ENCODE measurements at regions not wholly inside any gene's neighbourhood (a gene's known extent, or its start where the extent isn't known, plus 50 kb on each side); places are given as distances from the start of the nearest gene placed in this dataset.

DNA sequence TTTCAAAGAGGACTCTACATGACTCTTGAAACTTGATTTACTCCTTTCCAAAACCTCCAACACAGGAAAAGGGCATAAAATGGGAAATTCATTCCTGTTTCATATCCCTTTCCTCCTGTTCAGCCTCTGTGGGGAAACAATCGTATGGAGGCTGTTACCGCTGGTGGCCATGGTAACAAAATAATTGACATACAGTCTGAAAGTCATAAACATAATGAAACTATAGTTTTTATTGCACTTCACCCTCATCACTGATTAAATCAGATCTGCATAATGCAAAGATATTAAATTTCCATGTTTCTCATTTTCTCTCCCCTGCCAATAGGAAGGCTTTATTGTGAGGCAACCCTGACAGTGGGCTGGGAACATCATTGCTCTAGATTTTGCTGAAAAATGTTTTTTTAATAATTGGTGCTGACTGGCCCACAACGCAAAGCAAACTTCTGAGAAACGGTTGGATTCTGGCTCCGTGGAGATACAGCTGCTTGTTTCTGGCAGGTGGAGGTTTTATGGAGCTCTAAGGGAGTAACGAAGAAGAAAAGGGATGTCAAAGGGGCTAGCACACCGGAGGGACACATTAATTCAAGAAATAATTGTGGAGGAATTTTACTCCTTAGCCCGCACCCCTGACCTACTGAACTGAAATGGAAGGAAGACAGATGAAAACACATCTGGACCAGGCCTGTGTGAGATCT lies 154.2 kb upstream of the SHISA6 start:
- Histone ChIP-seq H3K36me3 (ENCODE audit: control insufficient read depth in 4 of 4, insufficient read depth in 4 of 4, low read length in 4 of 4) (no peaks in the 10 kb centered on the region), H3K4me1 (ENCODE audit: control insufficient read depth in 5 of 5, insufficient read depth in 5 of 5, low read length in 5 of 5) (no peaks in the 10 kb centered on the region), H3K27me3 (ENCODE audit: control insufficient read depth in 3 of 3, insufficient read depth in 3 of 3, low read length in 2 of 3) (no peaks in the 10 kb centered on the region), H3K9ac (ENCODE audit: insufficient read depth in 1 of 2, low read length in 2 of 2) (no peak overlapping the region), H3K27ac (ENCODE audit: low read depth in 1 of 2, low read length in 1 of 2) (no peak overlapping the region), H3K9me3 (ENCODE audit: control insufficient read depth in 4 of 4, insufficient read depth in 3 of 4, low read length in 3 of 4) (no peaks in the 10 kb centered on the region), H3K4me3 (no peak overlapping the region)
- DNase-seq (no peak), ATAC-seq (ENCODE audit: insufficient read depth, low FRiP score) (no peak)
- TF ChIP-seq CTCF (IDR thresholded peaks at IDR 0.05; ENCODE audit: control extremely low read depth, extremely low read depth), result no peak
- 85 to 86% methylated on average over 8 of the region's 8 CpGs for WGBS, 2 donors

DNA sequence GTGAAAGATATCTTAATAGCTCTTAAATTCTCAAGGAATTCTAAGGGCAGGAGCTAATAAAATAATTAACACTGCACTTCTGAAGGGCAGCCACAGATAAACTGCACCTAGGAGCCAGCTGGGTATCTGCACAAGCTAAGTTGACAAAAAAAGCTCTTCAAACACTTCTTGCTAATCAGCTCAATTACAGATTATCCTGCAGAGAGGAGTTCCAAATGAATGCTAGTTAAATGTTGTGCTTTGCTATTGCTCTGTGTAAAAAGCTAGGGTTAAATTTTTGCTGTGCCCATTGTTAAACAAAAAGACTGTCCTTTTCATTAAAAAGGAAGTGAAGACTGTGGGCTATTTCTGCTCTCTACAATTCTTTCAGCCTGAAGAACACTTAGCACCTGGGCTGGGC lies 158.5 kb upstream of the SHISA6 start:
- H3K4me1 ChIP-seq (ENCODE audit: control insufficient read depth in 5 of 5, insufficient read depth in 5 of 5, low read length in 5 of 5), result no peaks in the 10 kb centered on the region
- H3K27me3 ChIP-seq (ENCODE audit: control insufficient read depth in 3 of 3, insufficient read depth in 3 of 3, low read length in 2 of 3), result no peaks in the 10 kb centered on the region
- no peak overlapping the region for H3K4me3 ChIP-seq
- DNase-seq (no peak), ATAC-seq (ENCODE audit: insufficient read depth, low FRiP score) (no peak)
- H3K27ac ChIP-seq (ENCODE audit: low read depth in 1 of 2, low read length in 1 of 2), result no peak overlapping the region
- H3K9ac ChIP-seq (ENCODE audit: insufficient read depth in 1 of 2, low read length in 2 of 2), result no peak overlapping the region
- H3K9me3 ChIP-seq (ENCODE audit: control insufficient read depth in 4 of 4, insufficient read depth in 3 of 4, low read length in 3 of 4), result no peaks in the 10 kb centered on the region
- TF ChIP-seq CTCF (IDR thresholded peaks at IDR 0.05; ENCODE audit: control extremely low read depth, extremely low read depth), result no peak
- H3K36me3 ChIP-seq (ENCODE audit: control insufficient read depth in 4 of 4, insufficient read depth in 4 of 4, low read length in 4 of 4), result no peaks in the 10 kb centered on the region

DNA sequence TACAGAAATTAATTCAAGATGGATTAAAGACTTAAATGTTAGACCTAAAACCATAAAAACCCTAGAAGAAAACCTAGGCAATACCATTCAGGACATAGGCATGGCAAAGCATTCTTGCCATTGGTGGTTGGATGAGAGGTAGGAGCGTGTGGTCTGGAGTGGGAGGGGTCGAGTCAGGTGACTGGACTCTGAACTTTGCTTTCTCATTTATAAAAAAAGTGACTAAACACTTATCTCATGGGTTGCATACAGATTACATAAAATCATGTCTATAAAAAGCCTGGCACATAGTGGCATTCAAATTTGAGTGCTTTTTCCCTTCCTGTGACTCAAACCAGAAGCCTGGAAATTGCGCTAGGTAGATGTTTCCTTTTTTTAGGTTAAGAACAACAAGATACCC lies 159.7 kb upstream of the SHISA6 start:
- Histone ChIP-seq H3K4me1 (ENCODE audit: control insufficient read depth in 5 of 5, insufficient read depth in 5 of 5, low read length in 5 of 5) (no peaks in the 10 kb centered on the region), H3K9ac (ENCODE audit: insufficient read depth in 1 of 2, low read length in 2 of 2) (no peak overlapping the region), H3K4me3 (no peak overlapping the region), H3K27ac (ENCODE audit: low read depth in 1 of 2, low read length in 1 of 2) (no peak overlapping the region), H3K27me3 (ENCODE audit: control insufficient read depth in 3 of 3, insufficient read depth in 3 of 3, low read length in 2 of 3) (no peaks in the 10 kb centered on the region), H3K9me3 (ENCODE audit: control insufficient read depth in 4 of 4, insufficient read depth in 3 of 4, low read length in 3 of 4) (no peaks in the 10 kb centered on the region), H3K36me3 (ENCODE audit: control insufficient read depth in 4 of 4, insufficient read depth in 4 of 4, low read length in 4 of 4) (no peaks in the 10 kb centered on the region)
- ATAC-seq (ENCODE audit: insufficient read depth, low FRiP score), result no peak
- TF ChIP-seq CTCF (IDR thresholded peaks at IDR 0.05; ENCODE audit: control extremely low read depth, extremely low read depth), result no peak
- no peak for DNase-seq
- 65 to 80% methylated on average over 3 of the region's 3 CpGs for WGBS, 2 donors

DNA sequence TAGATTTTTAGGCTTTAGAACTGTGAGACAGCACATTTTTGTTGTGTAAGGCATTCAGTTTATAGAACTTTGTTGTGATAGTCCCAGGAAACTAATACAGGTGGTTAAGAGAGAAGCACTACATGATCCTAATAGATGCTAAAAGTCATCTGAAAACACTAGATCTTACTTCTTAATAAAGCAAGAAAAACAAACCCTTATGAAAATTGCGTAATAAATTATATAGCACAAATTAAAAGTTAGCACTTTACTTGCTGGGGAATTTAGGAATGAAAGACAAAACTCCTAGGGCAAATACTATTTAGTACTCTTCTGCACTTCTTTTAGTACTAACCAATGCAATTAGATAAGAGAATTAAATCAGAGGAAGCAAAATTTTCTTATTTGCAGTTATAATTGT lies 163.3 kb upstream of the SHISA6 start:
- DNase-seq (no peak), ATAC-seq (ENCODE audit: insufficient read depth, low FRiP score) (no peak)
- 83 to 91% methylated on average over 1 of the region's 1 CpG for WGBS, 2 donors
- Histone ChIP-seq H3K27me3 (ENCODE audit: control insufficient read depth in 3 of 3, insufficient read depth in 3 of 3, low read length in 2 of 3) (no peaks in the 10 kb centered on the region), H3K36me3 (ENCODE audit: control insufficient read depth in 4 of 4, insufficient read depth in 4 of 4, low read length in 4 of 4) (no peaks in the 10 kb centered on the region), H3K27ac (ENCODE audit: low read depth in 1 of 2, low read length in 1 of 2) (no peak overlapping the region), H3K9me3 (ENCODE audit: control insufficient read depth in 4 of 4, insufficient read depth in 3 of 4, low read length in 3 of 4) (no peaks in the 10 kb centered on the region), H3K4me1 (ENCODE audit: control insufficient read depth in 5 of 5, insufficient read depth in 5 of 5, low read length in 5 of 5) (no peaks in the 10 kb centered on the region), H3K9ac (ENCODE audit: insufficient read depth in 1 of 2, low read length in 2 of 2) (no peak overlapping the region), H3K4me3 (no peak overlapping the region)
- TF ChIP-seq CTCF (IDR thresholded peaks at IDR 0.05; ENCODE audit: control extremely low read depth, extremely low read depth), result no peak

Data from lung (tissue), 11 donors.